ENCODE measurements at regions not wholly inside any gene's neighbourhood (a gene's known extent, or its start where the extent isn't known, plus 50 kb on each side); places are given as distances from the start of the nearest gene placed in this dataset.
A peak's percentile ranks its signal among the peaks of the same experiment; 100 is the strongest.
"Not testable (repeated sequence)": the region's sequence is repeated elsewhere in the genome, so short reads cannot be mapped to it uniquely, and the experiment has no call there.

DNA sequence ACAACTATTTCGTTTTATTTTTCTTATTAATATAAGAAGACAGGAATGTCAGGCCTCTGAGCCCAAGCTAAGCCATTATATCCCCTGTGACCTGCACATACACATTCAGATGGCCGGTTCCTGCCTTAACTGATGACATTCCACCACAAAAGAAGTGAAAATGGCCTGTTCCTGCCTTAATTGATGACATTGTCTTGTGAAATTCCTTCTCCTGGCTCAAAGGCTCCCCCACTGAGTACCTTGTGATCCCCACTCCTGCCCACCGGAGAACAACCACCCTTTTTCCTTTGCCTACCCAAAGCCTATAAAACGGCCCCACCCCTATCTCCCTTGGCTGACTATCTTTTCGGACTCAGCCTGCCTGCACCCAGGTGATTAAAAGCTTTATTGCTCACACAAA is 672.5 kb upstream of the GJE1 start:
- not testable (repeated sequence) for DNase-seq (ENCODE audit: low read depth)

DNA sequence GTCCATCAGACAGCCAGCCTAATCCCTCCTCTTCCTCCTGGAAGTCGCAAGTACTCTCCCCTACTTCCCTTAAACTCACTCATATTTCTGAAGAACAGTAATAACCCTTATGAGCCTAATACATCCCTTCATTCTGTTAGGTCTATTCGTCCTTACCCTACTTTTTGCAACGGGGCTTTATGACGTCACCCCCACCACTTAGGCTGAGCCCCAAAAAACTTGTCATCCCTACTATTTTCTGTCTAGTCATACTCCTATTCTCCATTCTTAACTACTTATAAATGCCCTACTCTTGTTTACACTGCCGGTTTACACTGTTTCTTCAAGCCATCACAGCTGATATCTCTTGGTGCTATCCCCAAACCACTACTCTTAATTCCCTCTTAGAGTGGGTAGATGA is 674.7 kb upstream of the GJE1 start:
- DNase-seq (ENCODE audit: low read depth) = not testable (repeated sequence)

DNA sequence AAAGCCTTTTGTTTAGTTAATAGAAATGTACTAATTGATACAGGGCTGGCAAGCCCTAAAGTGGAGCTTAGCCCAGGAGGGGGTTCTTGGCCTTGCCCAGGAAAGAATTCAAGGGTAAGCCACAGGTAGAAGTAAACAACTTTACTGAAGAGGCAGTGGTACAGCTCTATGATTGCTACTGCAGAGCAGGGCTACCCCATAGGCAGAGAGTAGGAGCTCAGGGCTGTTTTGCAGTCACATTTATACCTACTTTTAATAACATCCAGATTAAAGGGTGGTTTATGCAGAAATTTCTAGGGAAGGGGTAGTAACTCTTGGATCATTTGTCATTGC is 680.4 kb upstream of the GJE1 start:
- DNase-seq (ENCODE audit: low read depth) = no peak

DNA sequence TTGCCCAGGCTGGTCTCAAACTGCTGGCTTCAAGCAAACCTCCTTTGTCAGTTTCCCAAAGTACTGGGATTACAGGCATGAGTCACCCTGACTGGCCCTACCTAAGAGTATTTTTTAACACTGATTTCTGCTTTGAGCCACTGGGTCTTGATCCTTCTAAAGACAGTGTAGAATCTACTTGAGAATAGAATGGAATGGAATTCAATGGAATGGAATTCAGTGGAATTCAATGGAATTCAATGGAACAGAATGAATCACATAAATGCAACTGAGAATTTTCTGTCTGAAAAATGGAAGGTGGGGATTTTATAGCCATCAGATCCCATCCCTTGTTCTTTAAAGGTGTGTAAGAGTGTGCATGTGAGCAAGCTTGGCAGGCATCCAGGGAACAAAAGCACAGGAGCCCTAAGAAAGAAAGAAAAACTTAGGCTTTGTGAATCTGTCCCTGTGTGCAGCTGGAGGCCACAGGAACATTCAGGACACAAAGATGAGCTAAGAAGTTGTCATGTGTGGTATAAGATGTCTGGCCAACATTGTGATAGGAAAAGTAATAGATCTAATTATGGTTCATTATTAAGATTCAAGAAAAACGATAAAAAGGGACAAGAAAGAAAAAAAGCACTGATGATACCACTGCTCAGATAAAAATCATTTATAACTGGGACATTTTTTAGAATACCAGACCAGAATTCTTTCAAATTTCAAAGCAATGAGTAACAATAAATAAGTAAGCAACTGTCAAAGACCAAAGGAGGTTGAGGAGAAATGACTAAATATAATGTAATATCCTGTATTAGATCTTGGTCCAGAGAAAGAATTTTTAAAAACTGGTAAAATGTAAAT is 681.0 kb upstream of the GJE1 start:
- peak; percentile 65 for DNase-seq (ENCODE audit: low read depth)

DNA sequence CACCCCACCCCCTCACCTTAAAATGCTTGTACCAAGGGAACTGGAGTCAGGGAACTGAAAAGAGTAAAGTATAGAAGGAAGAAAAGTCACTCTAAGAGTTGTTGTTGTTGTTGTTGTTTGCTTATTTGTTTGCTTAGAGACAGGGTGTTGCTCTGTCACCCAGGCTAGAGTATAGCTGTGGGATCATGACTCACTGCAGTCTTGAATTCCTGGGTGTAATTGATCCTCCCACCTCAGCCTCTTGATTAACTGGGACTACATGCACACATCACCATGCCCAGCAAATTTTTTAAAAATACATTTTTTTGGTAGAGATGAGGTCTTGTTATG is 681.6 kb upstream of the GJE1 start:
- DNase-seq (ENCODE audit: low read depth) = no peak

DNA sequence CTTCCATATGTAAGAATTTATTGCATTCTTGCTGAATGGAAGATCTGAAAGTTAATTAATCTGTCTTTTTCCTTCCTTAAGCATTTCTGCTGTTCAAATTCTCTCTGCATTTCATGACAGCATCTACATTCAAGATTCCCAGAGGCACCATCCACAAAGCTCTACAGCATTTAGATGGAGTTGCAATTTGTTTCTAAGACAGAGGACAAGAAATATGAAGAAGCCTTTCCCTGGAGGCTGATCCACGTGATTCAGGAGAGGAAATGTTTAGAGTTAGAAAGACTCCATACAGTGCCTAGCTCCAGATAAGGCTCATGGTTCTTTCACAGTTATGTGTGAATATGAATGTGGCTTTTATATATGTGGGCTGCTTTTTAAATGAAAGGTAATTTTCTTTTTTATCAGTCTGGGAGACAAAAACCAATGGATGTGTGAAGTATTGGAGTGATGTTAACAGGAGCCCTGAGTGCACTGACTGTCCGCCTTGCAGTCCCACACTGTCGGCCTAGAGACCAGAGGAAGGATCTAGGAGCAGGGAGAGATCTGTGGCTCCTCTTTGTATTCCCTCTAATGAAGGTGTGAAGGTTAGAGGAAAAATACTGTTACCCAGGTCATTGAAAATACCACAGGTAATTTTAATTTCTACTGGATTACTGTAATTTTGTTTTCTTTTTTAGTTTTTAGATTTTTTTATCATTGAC is 686.6 kb upstream of the GJE1 start:
- no peak for DNase-seq (ENCODE audit: low read depth)

DNA sequence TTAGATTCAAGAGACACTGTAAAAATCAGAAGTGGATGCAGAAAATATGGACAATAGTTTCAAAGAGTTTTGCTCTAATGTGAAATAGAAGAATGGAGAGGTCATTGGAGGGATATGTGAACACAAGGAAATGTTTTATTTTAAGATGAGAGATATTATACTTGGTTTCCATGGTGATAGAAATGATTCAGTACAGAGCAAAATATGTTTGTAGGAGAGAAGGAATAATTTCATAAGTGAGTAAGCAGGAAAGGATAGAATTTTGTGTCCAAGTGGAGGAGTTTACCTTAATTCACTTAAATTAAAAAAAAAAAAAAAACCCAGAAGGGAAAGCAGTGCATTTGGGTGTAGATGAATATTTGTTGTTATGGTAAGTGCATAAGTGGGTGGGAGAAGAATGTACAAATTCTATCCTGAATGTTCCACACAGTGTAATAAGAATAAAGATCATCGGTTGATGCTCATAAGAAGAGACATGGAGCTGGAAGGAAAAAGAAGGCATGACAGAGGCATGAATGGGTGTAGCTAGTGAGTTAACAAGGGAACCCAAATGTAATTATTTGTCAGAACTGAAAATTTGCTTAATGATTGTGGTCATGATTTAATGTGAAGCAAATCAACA is 688.9 kb upstream of the GJE1 start:
- peak; percentile 34 for DNase-seq (ENCODE audit: low read depth)

DNA sequence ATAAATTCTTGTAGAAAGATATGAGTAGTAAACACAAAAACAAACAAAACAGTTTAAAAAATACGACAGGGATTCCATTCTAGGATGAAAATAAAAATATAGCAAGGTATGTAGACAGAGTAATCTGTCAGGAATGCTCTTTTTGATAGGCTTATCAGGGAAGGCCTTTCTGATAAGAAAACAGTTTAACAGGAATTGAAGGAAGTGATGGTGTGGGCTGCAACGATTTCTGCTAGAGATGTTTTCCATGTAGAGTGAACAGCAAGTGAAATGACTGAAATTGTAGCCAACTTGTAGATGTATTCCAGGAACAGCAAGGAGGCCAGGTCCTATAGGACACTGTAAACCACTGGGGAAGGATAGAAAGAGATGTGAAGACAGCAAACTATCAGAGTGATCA is 689.7 kb upstream of the GJE1 start:
- DNase-seq (ENCODE audit: low read depth) = no peak

DNA sequence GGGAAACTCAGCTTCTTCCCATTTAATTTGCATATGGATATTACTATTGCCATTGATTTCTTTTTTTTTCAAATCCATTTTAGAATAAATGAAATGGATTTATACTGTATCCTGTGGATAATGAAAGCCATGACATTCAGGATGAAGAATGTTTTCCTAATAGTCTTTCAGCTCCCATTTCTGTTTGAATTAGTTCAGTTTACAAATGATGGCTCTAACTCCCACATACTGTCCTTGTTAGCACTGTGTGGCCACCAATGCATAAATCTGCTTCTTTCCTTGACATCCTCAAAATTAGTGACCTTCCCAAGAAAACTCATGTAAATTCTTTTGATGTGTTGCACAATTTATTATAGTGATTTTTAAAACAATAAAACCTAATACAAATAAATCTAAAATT is 693.2 kb upstream of the GJE1 start:
- DNase-seq (ENCODE audit: low read depth) = no peak

DNA sequence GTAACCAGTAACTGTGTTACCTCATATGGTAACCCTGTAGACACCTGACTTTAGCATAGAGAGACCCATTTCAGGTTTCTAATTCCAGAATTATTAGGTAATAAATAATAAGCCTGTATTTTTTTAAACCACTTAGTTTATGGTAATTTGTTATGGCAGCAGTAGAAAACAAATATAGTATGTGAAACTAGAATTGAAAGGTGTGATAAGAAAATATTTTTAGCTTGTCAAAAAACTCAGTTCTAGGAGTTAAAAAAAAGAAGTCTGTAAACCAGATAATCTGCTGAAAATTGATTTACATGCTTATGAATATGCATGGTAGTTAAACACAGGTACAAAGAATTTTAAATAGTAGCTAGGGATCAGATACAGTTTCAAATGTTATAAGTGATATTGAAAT is 695.0 kb upstream of the GJE1 start:
- DNase-seq (ENCODE audit: low read depth) = no peak

DNA sequence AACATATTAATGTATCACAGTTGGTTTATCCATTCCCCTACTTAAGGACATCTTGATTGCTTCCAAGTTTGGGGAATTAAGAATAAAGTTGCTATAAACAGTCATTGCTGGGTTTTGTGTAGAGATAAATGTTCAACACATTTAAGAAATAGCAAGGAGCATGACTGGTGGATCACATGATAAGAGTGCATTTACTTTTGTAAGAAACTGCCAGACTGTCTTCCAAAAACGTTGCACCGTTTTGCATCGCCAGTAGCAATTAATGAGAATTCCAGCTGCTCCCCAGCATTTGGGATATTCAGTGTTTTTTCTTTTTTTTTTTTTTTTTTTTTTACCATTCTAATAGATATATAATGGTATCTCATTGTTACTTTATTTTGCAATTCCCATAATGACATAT is 695.7 kb upstream of the GJE1 start:
- no peak for DNase-seq (ENCODE audit: low read depth)

DNA sequence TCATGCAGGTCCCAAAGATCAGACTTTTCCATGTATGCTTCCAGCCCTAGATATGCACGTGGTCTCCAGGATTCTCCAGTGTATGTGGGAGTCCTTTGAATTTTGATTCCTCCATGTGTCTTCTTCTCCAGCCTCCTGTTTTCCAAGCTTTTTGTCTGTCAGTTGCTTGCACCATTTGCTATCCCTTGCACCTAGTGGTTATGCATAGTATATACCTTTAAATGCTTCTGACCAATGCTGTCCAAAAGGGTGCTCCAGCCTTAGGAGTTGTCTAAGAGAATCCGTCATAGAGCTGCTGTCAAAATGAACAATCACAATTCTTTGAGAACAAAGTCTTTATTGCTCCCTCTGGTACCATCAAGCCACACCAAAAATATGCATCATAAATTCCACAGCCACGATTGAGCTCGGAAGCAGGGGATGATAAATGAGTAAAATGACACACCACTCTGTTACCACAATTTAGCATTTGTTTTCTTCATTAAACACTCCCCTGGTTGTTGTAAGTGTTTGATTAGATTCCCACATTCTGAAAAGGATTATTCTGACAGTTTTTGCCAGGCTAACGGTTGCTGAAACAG is 706.2 kb upstream of the GJE1 start:
- no peak for DNase-seq (ENCODE audit: low read depth)

DNA sequence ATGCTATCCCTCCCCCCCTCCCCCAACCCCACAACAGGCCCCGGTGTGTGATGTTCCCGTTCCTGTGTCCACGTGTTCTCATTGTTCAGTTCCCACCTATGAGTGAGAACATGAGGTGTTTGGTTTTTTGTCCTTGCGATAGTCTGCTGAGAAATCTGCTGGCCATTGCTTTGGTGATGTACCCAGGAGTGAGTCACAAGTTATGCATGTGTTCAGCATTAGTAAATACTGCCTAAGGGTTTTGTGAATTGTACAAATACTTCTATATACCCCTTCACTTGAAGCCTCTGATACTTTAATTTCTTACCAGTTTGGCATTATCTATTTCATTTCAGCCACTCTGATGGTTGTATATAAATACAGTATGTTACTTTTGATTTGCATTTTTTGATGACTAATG is 711.3 kb upstream of the GJE1 start:
- peak; percentile 45 for DNase-seq (ENCODE audit: low read depth)

DNA sequence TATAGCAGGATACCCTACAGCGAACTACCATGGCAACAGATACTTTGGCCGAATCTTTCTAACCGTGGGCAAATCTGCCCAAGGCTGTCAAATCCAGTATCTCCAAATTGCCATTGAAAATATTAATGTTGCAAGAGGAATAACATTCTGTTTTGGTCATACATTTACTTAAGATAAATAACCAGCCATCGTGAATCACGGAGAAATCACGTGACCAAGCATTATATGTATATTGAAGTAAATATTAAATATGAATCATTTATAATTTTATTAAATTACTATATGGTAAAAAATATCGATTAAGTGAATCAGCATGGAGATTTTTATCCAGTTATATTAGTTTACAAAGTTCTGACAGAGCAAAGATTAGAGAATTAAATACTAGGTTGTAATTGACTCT is 714.6 kb upstream of the GJE1 start:
- no peak for DNase-seq (ENCODE audit: low read depth)

DNA sequence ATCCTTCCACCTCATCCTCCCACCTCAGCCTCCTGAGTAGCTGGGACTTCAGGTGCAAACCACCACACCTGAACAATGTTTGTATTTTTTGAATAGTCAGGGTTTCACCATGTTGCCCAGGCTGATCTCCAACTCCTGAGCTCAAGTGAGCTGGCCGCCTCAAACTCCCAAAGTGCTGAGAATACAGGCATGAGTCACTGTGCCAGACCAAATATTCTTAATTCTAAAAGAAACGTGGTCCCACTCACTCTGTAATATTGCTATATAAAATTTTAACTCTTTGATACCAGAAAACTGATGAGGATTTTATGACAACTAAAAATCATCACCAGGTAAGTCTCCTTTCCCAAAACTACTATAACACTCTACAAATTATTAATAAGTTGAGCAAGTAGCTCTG is 716.8 kb upstream of the GJE1 start:
- no peak for DNase-seq (ENCODE audit: low read depth)

DNA sequence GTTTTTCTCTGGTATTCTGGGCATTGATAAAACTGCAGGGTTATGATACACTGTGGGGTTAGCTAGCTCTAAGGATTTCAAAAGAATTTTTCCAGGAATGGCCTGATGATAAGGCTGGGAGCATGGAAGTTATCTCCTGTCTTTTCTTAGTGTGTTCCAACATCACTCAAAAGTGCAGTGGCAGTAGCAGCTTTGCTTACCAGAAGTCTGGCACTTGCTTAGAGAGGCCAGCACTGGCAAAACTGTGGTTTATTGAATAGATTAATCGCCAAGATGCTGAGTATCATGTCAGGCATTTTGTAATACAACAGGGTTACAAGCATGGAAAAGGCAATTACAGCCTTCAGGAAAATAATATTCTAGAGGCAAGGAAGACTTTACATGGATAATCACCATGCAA is 719.5 kb upstream of the GJE1 start:
- peak; percentile 34 for DNase-seq (ENCODE audit: low read depth)

DNA sequence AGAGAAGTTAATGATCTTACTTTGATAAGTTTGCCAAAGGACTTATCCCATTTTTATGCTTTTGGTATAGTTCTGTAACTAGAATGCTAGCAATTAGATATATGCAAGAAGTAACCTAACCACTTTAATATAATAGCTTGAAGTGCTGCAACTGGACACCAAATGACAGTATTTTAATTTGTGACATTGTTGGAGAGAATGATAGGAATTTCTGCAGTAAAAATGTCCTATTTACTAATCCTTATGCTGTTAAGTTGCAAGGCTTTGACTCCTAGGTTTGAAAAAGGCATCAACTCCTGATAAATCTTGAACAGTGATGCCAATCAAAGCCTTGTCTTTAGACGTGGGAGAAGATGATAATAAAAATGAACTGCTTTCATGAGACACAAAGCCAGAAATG is 726.0 kb upstream of the GJE1 start:
- no peak for DNase-seq (ENCODE audit: low read depth)

DNA sequence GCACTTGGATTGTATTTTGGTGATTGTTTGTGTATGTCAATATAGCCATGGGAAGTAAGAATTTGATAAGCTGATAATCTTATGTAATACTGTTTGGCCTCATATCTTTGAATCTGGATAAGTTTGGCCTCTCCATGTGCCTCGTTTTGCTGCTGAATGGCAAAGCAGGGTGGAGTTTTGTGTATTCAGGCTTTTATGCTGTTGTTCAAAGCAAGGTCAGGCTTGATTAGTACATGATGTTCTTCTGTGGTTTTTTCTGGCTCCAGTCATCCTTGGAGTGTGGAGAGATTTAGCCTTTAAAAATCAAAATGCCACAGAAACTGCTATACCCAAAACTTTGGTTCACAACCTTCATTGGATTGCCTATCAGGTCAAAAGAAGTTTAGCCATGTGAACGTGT is 728.9 kb upstream of the GJE1 start:
- DNase-seq (ENCODE audit: low read depth) = peak; percentile 37

DNA sequence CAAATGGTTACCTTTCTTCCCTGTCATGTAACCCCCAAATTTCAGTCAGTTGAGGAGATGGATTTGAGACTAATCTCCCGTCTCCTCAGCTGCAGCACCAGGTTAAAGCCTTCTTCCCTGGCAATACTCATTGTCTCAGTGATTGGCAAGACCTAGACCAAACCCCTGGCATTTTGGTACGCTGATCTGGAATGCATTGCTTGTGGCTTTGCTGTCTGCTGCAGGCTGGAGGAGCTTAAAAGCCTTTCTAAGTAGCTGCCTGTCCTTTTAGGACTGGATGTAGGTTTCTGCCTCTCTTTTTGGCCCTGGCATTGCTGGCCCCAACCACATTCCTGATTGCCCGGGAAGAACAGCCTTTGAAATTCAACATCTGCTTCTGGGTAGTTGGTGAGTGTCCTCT is 729.6 kb upstream of the GJE1 start:
- no peak for DNase-seq (ENCODE audit: low read depth)

DNA sequence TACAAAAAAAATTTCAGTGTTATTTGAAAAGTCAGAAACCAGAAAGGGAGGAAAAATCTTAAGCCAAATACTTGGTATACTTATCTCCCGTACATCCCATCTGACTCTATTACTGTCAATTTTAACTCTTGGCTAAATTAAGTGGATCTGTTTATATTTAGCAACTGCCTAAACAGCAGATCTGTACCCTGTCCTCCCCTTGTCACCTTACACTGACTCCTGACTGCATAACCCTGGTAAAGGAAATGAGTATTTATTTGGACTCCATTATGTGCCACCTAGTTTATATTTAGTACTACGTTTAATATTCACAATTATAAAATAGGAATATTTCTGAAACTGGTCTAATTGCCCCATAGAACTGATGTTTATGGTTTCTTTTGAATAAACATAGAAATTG is 730.2 kb upstream of the GJE1 start:
- DNase-seq (ENCODE audit: low read depth) = no peak

DNA sequence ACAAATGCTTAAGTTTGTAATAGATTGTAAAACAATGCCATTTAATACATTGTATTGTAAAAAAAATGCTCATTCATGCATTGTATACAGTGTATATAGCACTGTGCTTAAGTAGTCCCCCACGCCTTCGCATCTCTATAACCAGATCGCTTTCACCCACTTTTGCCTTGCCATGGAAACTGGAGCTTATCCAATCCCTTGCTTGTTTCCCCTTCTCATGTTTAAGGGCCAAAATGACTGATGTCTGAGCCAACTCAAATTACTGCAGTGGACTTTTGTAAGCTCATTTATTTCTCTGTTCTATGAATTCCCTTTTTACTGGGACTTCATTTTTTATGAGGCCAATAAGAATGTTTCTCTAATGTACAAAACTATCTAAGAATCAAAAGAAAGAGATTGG is 730.9 kb upstream of the GJE1 start:
- DNase-seq (ENCODE audit: low read depth) = no peak

DNA sequence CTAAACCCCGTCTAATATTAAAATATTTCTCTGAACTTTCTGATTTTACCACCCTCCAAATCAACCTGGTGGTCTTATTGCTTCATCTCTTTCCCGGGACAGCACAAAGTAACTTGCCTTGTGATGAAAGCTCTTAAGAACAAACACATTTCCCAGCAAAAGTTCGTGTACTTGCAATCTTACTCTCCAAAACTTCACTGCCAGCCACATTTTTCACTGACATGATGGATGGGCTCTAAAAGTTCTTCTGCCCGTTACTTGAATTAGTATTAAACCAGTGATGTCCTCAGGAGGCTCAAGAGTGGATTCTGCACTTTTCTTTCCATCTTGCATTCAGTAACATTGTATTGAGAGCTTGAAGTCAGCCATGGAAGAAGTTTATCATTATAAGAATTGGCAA is 731.6 kb upstream of the GJE1 start:
- no peak for DNase-seq (ENCODE audit: low read depth)

DNA sequence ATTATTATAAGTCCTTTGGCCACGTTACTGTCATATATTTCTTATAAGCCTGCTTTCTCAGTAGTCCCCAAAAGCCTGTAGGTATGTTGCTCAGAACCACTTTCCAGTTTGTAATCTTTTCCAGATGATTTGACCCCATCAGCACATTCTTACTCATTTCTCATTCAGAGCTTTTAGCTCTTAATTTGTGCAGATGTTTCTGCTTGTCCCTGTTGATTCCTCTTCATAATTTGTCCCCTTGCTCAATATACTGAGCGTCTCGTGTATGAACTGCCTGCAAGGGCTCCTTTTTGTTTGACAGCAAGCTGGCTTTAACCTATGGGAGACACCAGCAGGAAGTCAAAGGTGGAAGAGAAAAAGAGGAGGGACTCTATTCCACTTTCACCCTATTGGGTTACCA is 733.8 kb upstream of the GJE1 start:
- DNase-seq (ENCODE audit: low read depth) = no peak

Data from myocyte (in vitro differentiated cells).